Nephron progenitor cell (in vitro differentiated cells): ENCODE measurements at regions not wholly inside any gene's neighbourhood (a gene's known extent, or its start where the extent isn't known, plus 50 kb on each side); places are given as distances from the start of the nearest gene placed in this dataset.
"Not testable (repeated sequence)": the region's sequence is repeated elsewhere in the genome, so short reads cannot be mapped to it uniquely, and the experiment has no call there.

Experiments used
- DNase-seq: peaks from one replicate; pipeline ENCODE4 v3.0.0; 2021
- H3K27ac Mint-ChIP-seq: 2 replicates; pipeline ENCODE4 v1.8.0; 2021; ENCODE audit warnings: mild to moderate bottlenecking, moderate library complexity, mixed read lengths
- H3K27me3 Mint-ChIP-seq: 2 replicates; pipeline ENCODE4 v1.8.0; 2021; ENCODE audit warnings: mild to moderate bottlenecking, low read depth, mixed read lengths; ENCODE audit not compliant: poor library complexity
- H3K36me3 Mint-ChIP-seq: 2 replicates; pipeline ENCODE4 v1.8.0; 2021; ENCODE audit warnings: low read depth, mixed read lengths
- H3K4me1 Mint-ChIP-seq: 2 replicates; pipeline ENCODE4 v1.8.0; 2021; ENCODE audit warnings: mixed read lengths
- H3K4me3 Mint-ChIP-seq: 2 replicates; pipeline ENCODE4 v1.8.0; 2021; ENCODE audit warnings: mild to moderate bottlenecking, moderate library complexity, mixed read lengths
- H3K9me3 Mint-ChIP-seq: 2 replicates; pipeline ENCODE4 v1.8.0; 2021; ENCODE audit warnings: mild to moderate bottlenecking, moderate library complexity, mixed read lengths
- CTCF ChIP-seq: fragments of 200-600 bp; sonication (generic); IDR thresholded peaks from 2 replicates; pipeline ENCODE4 v1.5.0; 2021; ENCODE audit warnings: antibody characterized with exemption

- Mint-ChIP-seq H3K4me3 (no peak overlapping the region), H3K9me3 (peaks cover 52% of the 10 kb centered on the region), H3K36me3 (peaks cover 43% of the 10 kb centered on the region), H3K27ac (no peak overlapping the region), H3K4me1 (peaks cover 13% of the 10 kb centered on the region), H3K27me3 (no peaks in the 10 kb centered on the region)
- TF ChIP-seq CTCF, result no peak
- DNase-seq, result no peak
These were observed 647.1 kb downstream of the ANKRD50 start for GRCh38 chr4:124065422-124065821.

GRCh38 chr4:124065936-124066335 lies 646.6 kb downstream of the ANKRD50 start:
- TF ChIP-seq CTCF, result no peak
- Mint-ChIP-seq H3K9me3 (peaks cover 57% of the 10 kb centered on the region), H3K27me3 (no peaks in the 10 kb centered on the region), H3K36me3 (peaks cover 48% of the 10 kb centered on the region), H3K4me3 (no peak overlapping the region), H3K27ac (no peak overlapping the region), H3K4me1 (peaks cover 8% of the 10 kb centered on the region)
- DNase-seq, result no peak

GRCh38 chr4:124066595-124066994 lies 645.9 kb downstream of the ANKRD50 start:
- Mint-ChIP-seq H3K36me3 (peaks cover 54% of the 10 kb centered on the region), H3K27ac (no peak overlapping the region), H3K4me1 (peaks cover 7% of the 10 kb centered on the region), H3K4me3 (no peak overlapping the region), H3K27me3 (no peaks in the 10 kb centered on the region), H3K9me3 (peaks cover 64% of the 10 kb centered on the region)
- TF ChIP-seq CTCF, result no peak
- no peak for DNase-seq

- peaks cover 59% of the 10 kb centered on the region for H3K36me3 Mint-ChIP-seq
- peaks cover 7% of the 10 kb centered on the region for H3K4me1 Mint-ChIP-seq
- H3K27me3 Mint-ChIP-seq, result no peaks in the 10 kb centered on the region
- H3K9me3 Mint-ChIP-seq, result peaks cover 68% of the 10 kb centered on the region
- no peak overlapping the region for H3K4me3 Mint-ChIP-seq
- no peak overlapping the region for H3K27ac Mint-ChIP-seq
- no peak for TF ChIP-seq CTCF
- DNase-seq, result no peak
These were observed 645.5 kb downstream of the ANKRD50 start for GRCh38 chr4:124067046-124067445.

GRCh38 chr4:124070688-124071484 lies 641.6 kb downstream of the ANKRD50 start:
- peaks cover 75% of the 10 kb centered on the region for H3K36me3 Mint-ChIP-seq
- H3K27ac Mint-ChIP-seq, result no peak overlapping the region
- no peak overlapping the region for H3K4me3 Mint-ChIP-seq
- no peaks in the 10 kb centered on the region for H3K4me1 Mint-ChIP-seq
- no peaks in the 10 kb centered on the region for H3K27me3 Mint-ChIP-seq
- no peak for TF ChIP-seq CTCF
- H3K9me3 Mint-ChIP-seq, result peaks cover 90% of the 10 kb centered on the region
- DNase-seq, result no peak

GRCh38 chr4:124075276-124075675 lies 637.3 kb downstream of the ANKRD50 start:
- not testable (repeated sequence) for DNase-seq, H3K4me3 Mint-ChIP-seq, H3K4me1 Mint-ChIP-seq, H3K27me3 Mint-ChIP-seq, H3K27ac Mint-ChIP-seq
- Mint-ChIP-seq H3K36me3 (peaks cover 83% of the 10 kb centered on the region), H3K9me3 (peaks cover 96% of the 10 kb centered on the region)
